Neural cell (in vitro differentiated cells): ENCODE measurements at regions not wholly inside any gene's neighbourhood (a gene's known extent, or its start where the extent isn't known, plus 50 kb on each side); places are given as distances from the start of the nearest gene placed in this dataset.
A peak's percentile ranks its signal among the peaks of the same experiment; 100 is the strongest.

Experiments
- H2AFZ ChIP-seq: fragments of 200-600, 300-800 bp; sonication (generic), shearing (Covaris generic); 2 replicates; pipeline ENCODE4 v1.6.0; 2014; ENCODE audit warnings: low read depth, mild to moderate bottlenecking, antibody characterized with exemption, low read length, moderate library complexity
- H3F3A ChIP-seq: fragments of 200-600 bp; shearing (Covaris generic); 2 replicates; pipeline ENCODE4 v1.6.1; 2016; ENCODE audit warnings: mild to moderate bottlenecking, moderate library complexity, mixed read lengths, antibody characterized with exemption, low read length; ENCODE audit not compliant: insufficient read depth, poor library complexity, severe bottlenecking
- H3K27ac ChIP-seq: fragments of 200-600, 300-800 bp; sonication (generic), shearing (Covaris generic); 2 replicates; pipeline ENCODE4 v1.5.1; 2014; ENCODE audit warnings: mild to moderate bottlenecking, low read length, moderate library complexity
- H3K27me3 ChIP-seq: fragments of 300-800, 200-600 bp; sonication (generic), shearing (Covaris generic); 2 replicates; pipeline ENCODE4 v1.6.0; 2014; ENCODE audit warnings: mild to moderate bottlenecking, low read depth, low read length, moderate library complexity; ENCODE audit not compliant: insufficient read depth
- H3K36me3 ChIP-seq: fragments of 300-800, 200-600 bp; sonication (generic), shearing (Covaris generic); 2 replicates; pipeline ENCODE4 v1.5.1; 2014; ENCODE audit warnings: mild to moderate bottlenecking, antibody characterized with exemption, low read length, moderate library complexity; ENCODE audit not compliant: insufficient read depth
- H3K4me2 ChIP-seq: fragments of 300-800, 200-600 bp; sonication (generic), shearing (Covaris generic); 2 replicates; pipeline ENCODE4 v1.6.0; 2014; ENCODE audit warnings: mild to moderate bottlenecking, low read length
- H3K4me3 ChIP-seq: fragments of 300-800, 200-600 bp; sonication (generic), shearing (Covaris generic); 2 replicates; pipeline ENCODE4 v1.5.1; 2014; ENCODE audit warnings: mild to moderate bottlenecking, low read length, moderate library complexity
- H3K79me2 ChIP-seq: fragments of 200-600 bp; shearing (Covaris generic); replicated peaks from 2 replicates; pipeline ENCODE4 v1.6.0; 2014; ENCODE audit warnings: mild to moderate bottlenecking, low read length, moderate library complexity; ENCODE audit not compliant: insufficient read depth
- H3K9ac ChIP-seq: fragments of 300-800, 200-600 bp; sonication (generic), shearing (Covaris generic); 2 replicates; pipeline ENCODE4 v1.6.1; 2016; ENCODE audit warnings: mild to moderate bottlenecking, low read length, mixed read lengths
- H3K9me2 ChIP-seq: fragments of 200-600 bp; shearing (Covaris generic); 2 replicates; pipeline ENCODE4 v1.6.1; 2016; ENCODE audit warnings: mild to moderate bottlenecking, low read length, mixed read lengths; ENCODE audit not compliant: insufficient read depth
- H3K9me3 ChIP-seq: fragments of 200-600, 300-800 bp; sonication (generic), shearing (Covaris generic); 2 replicates; pipeline ENCODE4 v1.6.1; 2016; ENCODE audit warnings: mild to moderate bottlenecking, mixed run types, low read length, moderate library complexity, mixed read lengths
- H4K20me1 ChIP-seq: fragments of 200-600 bp; shearing (Covaris generic); 2 replicates; pipeline ENCODE4 v1.6.1; 2016; ENCODE audit warnings: mild to moderate bottlenecking, mixed run types; ENCODE audit not compliant: insufficient read depth
- CTCF ChIP-seq: fragments of 450-650 bp; IDR thresholded peaks from 2 replicates; pipeline ENCODE4 v1.5.1; 2014; ENCODE audit warnings: antibody characterized with exemption, mild to moderate bottlenecking, moderate library complexity; ENCODE audit not compliant: poor library complexity, severe bottlenecking
- EP300 ChIP-seq: fragments of 450-650 bp; conservative IDR thresholded peaks from 2 replicates; pipeline ENCODE4 v1.6.1; 2014; ENCODE audit warnings: antibody characterized with exemption, mild to moderate bottlenecking, moderate library complexity; ENCODE audit not compliant: poor library complexity, severe bottlenecking
- EZH2 ChIP-seq: fragments of 200-600, 300-800 bp; shearing (Covaris generic), sonication (generic); IDR thresholded peaks from 2 replicates; pipeline ENCODE4 v1.6.1; 2014; ENCODE audit warnings: antibody characterized with exemption, low read length, borderline replicate concordance, mild to moderate bottlenecking; ENCODE audit not compliant: insufficient read depth, poor library complexity, severe bottlenecking
- MXI1 ChIP-seq: fragments of 450-650 bp; conservative IDR thresholded peaks from 2 replicates; pipeline ENCODE4 v1.6.1; 2014; ENCODE audit warnings: antibody characterized with exemption, mild to moderate bottlenecking; ENCODE audit not compliant: poor library complexity, severe bottlenecking
- POLR2AphosphoS5 ChIP-seq: IDR thresholded peaks from 2 replicates; pipeline ENCODE4 v1.6.1; 2012
- RAD21 ChIP-seq: fragments of 450-650 bp; conservative IDR thresholded peaks from 2 replicates; pipeline ENCODE4 v1.6.1; 2014; ENCODE audit warnings: antibody characterized with exemption, mild to moderate bottlenecking, moderate library complexity
- REST ChIP-seq: IDR thresholded peaks from 2 replicates; pipeline ENCODE4 v1.6.1; 2012; ENCODE audit warnings: borderline replicate concordance
- SMC3 ChIP-seq: fragments of 450-650 bp; conservative IDR thresholded peaks from 2 replicates; pipeline ENCODE4 v1.6.1; 2014; ENCODE audit warnings: antibody characterized with exemption, mild to moderate bottlenecking, moderate library complexity; ENCODE audit not compliant: poor library complexity
- TAF1 ChIP-seq: IDR thresholded peaks from 2 replicates; pipeline ENCODE4 v1.6.1; 2012; ENCODE audit warnings: low read depth

GRCh38 chr20:60990643-60991042 is 261.4 kb upstream of the CDH4 start:
- Histone ChIP-seq H3K36me3 (no peaks in the 10 kb centered on the region), H3K9ac (peak overlapping the region; percentile 25), H3K4me3 (no peak overlapping the region), H3K9me2 (no peaks in the 10 kb centered on the region), H4K20me1 (no peaks in the 10 kb centered on the region), H3K27ac (peak overlapping the region; percentile 58), H3K79me2 (no peaks in the 10 kb centered on the region), H2AFZ (no peak overlapping the region), H3F3A (no peaks in the 10 kb centered on the region), H3K9me3 (no peaks in the 10 kb centered on the region), H3K4me2 (no peak overlapping the region), H3K27me3 (no peaks in the 10 kb centered on the region)
- TF ChIP-seq MXI1 (no peak), SMC3 (no peak), EZH2 (no peak), REST (peak; percentile 71), EP300 (no peak), CTCF (no peak), POLR2AphosphoS5 (peak; percentile 43), TAF1 (no peak), RAD21 (no peak)

GRCh38 chr20:60993433-60994044 is 258.5 kb upstream of the CDH4 start:
- H3K9me3 ChIP-seq, result no peaks in the 10 kb centered on the region
- H3K9ac ChIP-seq, result no peak overlapping the region
- H2AFZ ChIP-seq, result no peak overlapping the region
- no peaks in the 10 kb centered on the region for H4K20me1 ChIP-seq
- no peak overlapping the region for H3K4me3 ChIP-seq
- H3K36me3 ChIP-seq, result no peaks in the 10 kb centered on the region
- no peaks in the 10 kb centered on the region for H3F3A ChIP-seq
- no peak overlapping the region for H3K4me2 ChIP-seq
- no peaks in the 10 kb centered on the region for H3K9me2 ChIP-seq
- H3K27ac ChIP-seq, result no peak overlapping the region
- H3K79me2 ChIP-seq, result no peaks in the 10 kb centered on the region
- no peaks in the 10 kb centered on the region for H3K27me3 ChIP-seq
- no peak for TF ChIP-seq REST
